SK-N-SH (cell line): ENCODE measurements at regions not wholly inside any gene's neighbourhood (a gene's known extent, or its start where the extent isn't known, plus 50 kb on each side); places are given as distances from the start of the nearest gene placed in this dataset.

Experiments
- CTCF ChIP-seq: fragments of 200-600 bp; sonication (generic); IDR thresholded peaks from 2 replicates; pipeline ENCODE4 v1.6.1; 2017; ENCODE audit warnings: antibody characterized with exemption, mild to moderate bottlenecking, moderate library complexity
- EP300 ChIP-seq, 2 experiments: IDR thresholded peaks; 2 replicates each; pipeline versions ENCODE4 v1.4.0 to v1.6.1; 2012; ENCODE audit warnings: borderline replicate concordance in 1 of 2, low read depth in 1 of 2, low read length in 1 of 2
- POLR2AphosphoS5 ChIP-seq: IDR thresholded peaks from 2 replicates; pipeline ENCODE4 v1.6.1; 2012; ENCODE audit warnings: low read depth, low read length
- YY1 ChIP-seq: IDR thresholded peaks from 2 replicates; pipeline ENCODE4 v1.4.0; 2012; ENCODE audit warnings: low read depth, mild to moderate bottlenecking

GRCh38 chr14:86955771-86956354 is 1037.1 kb downstream of the GALC start:
- no peak for TF ChIP-seq POLR2AphosphoS5
- TF ChIP-seq CTCF = no peak
- no peak for TF ChIP-seq EP300 (IDR thresholded peaks at IDR 0.05; ENCODE audit: borderline replicate concordance in 1 of 2, low read depth in 1 of 2, low read length in 1 of 2)
- TF ChIP-seq YY1 = no peak
